GM12872 (cell line): ENCODE measurements at regions not wholly inside any gene's neighbourhood (a gene's known extent, or its start where the extent isn't known, plus 50 kb on each side); places are given as distances from the start of the nearest gene placed in this dataset.

Experiments used
- TF ChIP-seq, protein P1 (sequence below): IDR thresholded peaks from 3 replicates; pipeline ENCODE4 v1.5.1; 2011; ENCODE audit warnings: low read depth, mild to moderate bottlenecking, low read length, moderate library complexity; ENCODE audit not compliant: insufficient read depth

DNA sequence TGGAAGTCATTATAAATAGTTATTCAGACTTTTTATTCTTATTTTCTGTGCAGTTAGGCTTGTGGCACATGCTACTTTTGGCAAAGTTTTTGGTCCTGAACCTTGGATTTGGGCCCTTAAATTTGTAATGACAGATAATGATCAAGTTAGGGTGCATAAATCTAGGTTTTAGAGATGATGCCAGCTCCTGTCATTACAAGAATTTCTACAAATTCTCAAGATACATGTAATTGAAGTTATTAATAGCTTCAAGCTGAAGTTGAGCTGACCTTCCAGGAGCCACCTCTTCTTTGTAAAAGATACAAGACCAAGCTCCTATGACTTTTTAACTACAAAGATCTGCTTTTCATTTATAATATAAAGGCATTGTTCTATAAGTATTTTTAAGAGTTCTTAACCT, 255.6 kb upstream of the UGT8 start:
- TF ChIP-seq, protein P1, sequence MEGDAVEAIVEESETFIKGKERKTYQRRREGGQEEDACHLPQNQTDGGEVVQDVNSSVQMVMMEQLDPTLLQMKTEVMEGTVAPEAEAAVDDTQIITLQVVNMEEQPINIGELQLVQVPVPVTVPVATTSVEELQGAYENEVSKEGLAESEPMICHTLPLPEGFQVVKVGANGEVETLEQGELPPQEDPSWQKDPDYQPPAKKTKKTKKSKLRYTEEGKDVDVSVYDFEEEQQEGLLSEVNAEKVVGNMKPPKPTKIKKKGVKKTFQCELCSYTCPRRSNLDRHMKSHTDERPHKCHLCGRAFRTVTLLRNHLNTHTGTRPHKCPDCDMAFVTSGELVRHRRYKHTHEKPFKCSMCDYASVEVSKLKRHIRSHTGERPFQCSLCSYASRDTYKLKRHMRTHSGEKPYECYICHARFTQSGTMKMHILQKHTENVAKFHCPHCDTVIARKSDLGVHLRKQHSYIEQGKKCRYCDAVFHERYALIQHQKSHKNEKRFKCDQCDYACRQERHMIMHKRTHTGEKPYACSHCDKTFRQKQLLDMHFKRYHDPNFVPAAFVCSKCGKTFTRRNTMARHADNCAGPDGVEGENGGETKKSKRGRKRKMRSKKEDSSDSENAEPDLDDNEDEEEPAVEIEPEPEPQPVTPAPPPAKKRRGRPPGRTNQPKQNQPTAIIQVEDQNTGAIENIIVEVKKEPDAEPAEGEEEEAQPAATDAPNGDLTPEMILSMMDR, result no peak

DNA sequence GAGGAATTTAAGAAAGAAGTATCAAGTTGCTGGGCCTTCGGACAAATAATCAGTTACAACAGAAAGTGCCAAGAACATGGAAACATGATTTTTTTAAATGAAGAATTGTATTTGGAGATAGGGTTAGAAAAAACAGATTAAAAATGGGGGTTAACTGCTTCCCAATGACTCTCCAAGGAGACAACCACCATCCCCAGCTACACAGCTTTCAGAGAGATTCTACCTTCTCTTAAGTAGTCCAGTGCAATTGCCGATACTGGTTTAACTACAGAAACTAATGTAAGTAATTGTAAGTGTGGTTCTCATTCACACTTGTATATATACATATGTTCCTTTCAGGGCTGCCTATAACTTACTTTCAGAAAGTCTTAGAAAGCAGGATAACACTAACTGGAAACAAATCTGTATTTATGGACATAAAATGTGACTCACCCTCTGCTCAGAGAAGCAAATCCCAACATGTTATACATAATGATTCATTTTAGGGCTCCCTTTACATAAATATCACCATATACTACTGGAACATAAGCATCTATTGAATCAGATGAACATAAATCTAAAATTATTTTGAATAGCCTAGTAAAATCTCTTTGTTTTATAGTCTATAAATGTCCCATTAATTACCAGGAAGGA, 248.9 kb upstream of the UGT8 start:
- TF ChIP-seq, protein P1, result no peak

DNA sequence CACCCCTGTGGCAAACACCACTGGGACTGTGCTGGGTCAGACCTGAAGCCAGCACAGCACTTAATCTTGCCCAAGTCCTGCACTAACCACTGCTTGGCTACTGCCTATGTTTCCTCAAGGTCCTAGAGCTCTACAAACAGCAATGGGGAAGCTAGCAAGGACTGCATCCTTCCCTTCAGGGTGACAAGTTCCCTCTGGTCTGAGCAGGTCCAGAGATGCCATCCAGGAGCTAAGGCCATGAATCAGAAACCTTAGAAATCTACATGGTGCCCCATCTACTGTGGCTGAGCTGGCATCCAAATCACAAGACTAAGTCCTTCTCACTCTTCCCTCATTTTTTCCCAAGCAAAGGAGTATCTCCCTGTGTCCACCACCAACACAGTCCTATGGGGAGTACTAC, 239.7 kb upstream of the UGT8 start:
- TF ChIP-seq, protein P1, result no peak

DNA sequence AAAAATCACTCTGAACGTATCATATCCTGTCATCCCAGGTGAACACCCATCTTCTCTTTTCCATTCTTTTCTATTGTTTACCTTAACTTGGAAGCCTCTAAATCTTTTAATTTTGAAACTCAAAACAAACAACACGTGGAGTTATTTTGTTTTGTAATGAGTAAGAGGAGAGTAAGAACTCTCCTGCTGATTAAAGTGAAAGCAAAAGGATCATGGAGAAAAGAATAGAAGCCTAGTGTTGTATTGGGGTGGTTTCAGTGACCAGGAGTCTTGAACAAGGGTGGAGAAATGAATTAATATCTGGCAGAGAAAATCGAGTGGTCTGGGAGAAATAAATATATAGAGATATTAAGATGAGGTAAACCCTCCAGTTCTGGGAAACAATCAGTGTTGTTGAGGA, 237.4 kb upstream of the UGT8 start:
- TF ChIP-seq, protein P1, result no peak

DNA sequence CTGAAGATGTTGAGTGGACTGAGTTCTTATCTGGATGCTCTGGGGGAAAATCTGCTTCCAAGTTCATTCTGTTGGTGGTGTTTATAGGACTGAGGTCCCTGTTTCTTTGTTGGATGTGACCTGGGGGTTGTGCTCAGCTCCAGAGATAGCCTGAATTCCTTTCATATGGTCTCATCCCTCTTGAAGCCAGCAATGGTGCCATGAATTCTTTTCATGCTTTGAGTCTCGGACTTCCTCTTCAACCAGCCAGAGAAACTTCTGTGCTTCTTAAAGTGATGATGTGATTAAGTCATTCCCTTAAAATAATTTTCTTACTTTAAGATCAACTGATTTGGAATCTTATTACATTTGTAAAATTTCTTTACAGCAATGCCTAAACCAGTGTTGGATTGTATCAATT, 233.8 kb upstream of the UGT8 start:
- TF ChIP-seq, protein P1, result no peak

DNA sequence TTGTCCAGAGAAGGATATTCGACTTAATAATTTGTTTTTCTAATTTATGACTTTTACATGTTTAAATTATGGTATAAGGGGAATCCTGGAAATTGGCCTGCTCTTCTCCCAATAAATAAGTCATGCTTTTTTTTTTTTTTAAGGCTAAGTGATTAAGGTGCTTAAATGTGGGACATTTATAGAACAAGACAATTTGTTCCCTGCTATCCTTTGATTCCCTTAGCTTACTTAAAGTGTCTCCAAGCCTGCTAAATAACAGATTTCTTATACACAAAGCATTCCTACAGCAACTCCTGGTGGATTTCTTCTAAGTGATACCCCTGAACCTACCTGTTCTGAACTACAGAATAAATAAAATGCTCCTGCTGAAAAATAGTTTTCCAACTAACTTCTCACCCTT, 233.0 kb upstream of the UGT8 start:
- TF ChIP-seq, protein P1, result no peak

DNA sequence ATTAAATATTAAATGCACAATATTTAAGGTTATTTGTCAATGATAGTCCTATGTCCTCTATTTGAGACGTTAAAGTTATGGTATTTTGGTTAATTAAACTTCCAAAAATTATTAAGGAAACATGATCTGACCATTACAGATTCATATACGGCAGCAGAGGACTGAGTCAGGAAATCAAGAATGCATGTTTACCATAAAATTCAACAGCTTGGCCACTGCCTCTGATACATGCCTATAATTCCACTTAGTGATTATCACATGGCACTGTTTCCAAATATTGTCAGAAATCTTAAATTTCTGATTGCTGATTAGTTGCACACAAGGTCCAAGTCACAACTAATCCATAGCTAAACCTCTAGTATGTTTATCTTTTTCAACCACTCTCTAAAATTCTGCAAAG, 232.2 kb upstream of the UGT8 start:
- TF ChIP-seq, protein P1, result no peak

DNA sequence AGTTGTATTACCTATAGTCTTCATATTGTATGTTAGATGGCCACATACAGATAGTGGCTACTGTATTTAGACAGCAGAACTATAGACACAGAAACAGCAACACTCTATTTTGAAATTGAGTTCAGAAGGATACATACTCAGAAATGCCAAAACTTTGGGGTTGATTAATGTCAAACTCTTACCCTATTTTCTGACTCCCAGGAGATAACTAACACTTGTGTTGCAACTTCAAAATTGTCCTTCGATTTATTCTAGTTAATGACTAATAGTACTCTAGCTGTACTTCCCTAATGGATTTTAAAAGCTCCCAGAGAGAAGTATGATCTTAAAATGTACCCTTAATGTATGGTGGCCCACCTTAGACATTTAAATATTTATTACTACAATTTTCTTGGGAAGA, 229.9 kb upstream of the UGT8 start:
- TF ChIP-seq, protein P1, result no peak
